Liver (tissue), 8 donors: ENCODE measurements at regions not wholly inside any gene's neighbourhood (a gene's known extent, or its start where the extent isn't known, plus 50 kb on each side); places are given as distances from the start of the nearest gene placed in this dataset.

Source experiments
- DNase-seq: peaks from one replicate; pipeline ENCODE4 v3.0.0-alpha.2; 2017; ENCODE audit warnings: low spot score
- H3K27ac ChIP-seq, 2 donors: one replicate each; pipeline ENCODE4 v1.7.0; 2013; ENCODE audit warnings: inconsistent platforms in 2 of 2, low read length in 2 of 2, control low read depth in 1 of 2, low read depth in 1 of 2, mild to moderate bottlenecking in 1 of 2
- H3K27me3 ChIP-seq, 4 donors: one replicate each; pipeline versions ENCODE4 v1.6.1 to v1.7.0; 2013; ENCODE audit warnings: low read length in 3 of 4, inconsistent platforms in 1 of 4, mild to moderate bottlenecking in 1 of 4, moderate library complexity in 1 of 4; ENCODE audit not compliant: control insufficient read depth in 4 of 4, insufficient read depth in 4 of 4
- H3K36me3 ChIP-seq, 4 donors: one replicate each; pipeline versions ENCODE4 v1.6.1 to v1.7.0; 2013; ENCODE audit warnings: low read length in 3 of 4, mild to moderate bottlenecking in 3 of 4, low read depth in 1 of 4, moderate library complexity in 1 of 4; ENCODE audit not compliant: control insufficient read depth in 4 of 4, insufficient read depth in 3 of 4
- H3K4me1 ChIP-seq, 4 donors: one replicate each; pipeline versions ENCODE4 v1.6.1 to v1.7.0; 2013; ENCODE audit warnings: low read length in 3 of 4, mild to moderate bottlenecking in 3 of 4, moderate library complexity in 1 of 4; ENCODE audit not compliant: control insufficient read depth in 4 of 4, insufficient read depth in 4 of 4
- H3K4me3 ChIP-seq, 3 donors: one replicate each; pipeline versions ENCODE4 v1.6.1 to v1.7.0; 2013; ENCODE audit warnings: low read length in 3 of 3, control low read depth in 1 of 3, low read depth in 1 of 3, mild to moderate bottlenecking in 1 of 3
- H3K9ac ChIP-seq, 2 donors: one replicate each; pipeline ENCODE4 v1.7.0; 2013; ENCODE audit warnings: low read length in 2 of 2, mild to moderate bottlenecking in 2 of 2, moderate library complexity in 2 of 2, control low read depth in 1 of 2, low read depth in 1 of 2
- H3K9me3 ChIP-seq, 4 donors: one replicate each; pipeline versions ENCODE4 v1.6.1 to v1.7.0; 2013; ENCODE audit warnings: low read length in 3 of 4; ENCODE audit not compliant: control insufficient read depth in 4 of 4
- EGR1 ChIP-seq, 2 donors: IDR thresholded peaks; 2 replicates each; pipeline ENCODE4 v1.6.1; 2016 to 2018; ENCODE audit warnings: antibody characterized with exemption in 2 of 2, low read depth in 2 of 2
- FOXA1 ChIP-seq: IDR thresholded peaks from 2 replicates; pipeline ENCODE4 v1.6.1; 2016; ENCODE audit warnings: antibody characterized with exemption
- FOXA2 ChIP-seq: IDR thresholded peaks from 2 replicates; pipeline ENCODE4 v1.6.1; 2016; ENCODE audit warnings: antibody characterized with exemption
- GABPA ChIP-seq, 2 donors: IDR thresholded peaks in 1 of 2; conservative IDR thresholded peaks in 1 of 2; 2 replicates each; pipeline ENCODE4 v1.6.1; 2016; ENCODE audit warnings: antibody characterized with exemption in 2 of 2, mild to moderate bottlenecking in 1 of 2, moderate library complexity in 1 of 2
- HNF4A ChIP-seq, 2 donors: conservative IDR thresholded peaks; 2 replicates each; pipeline ENCODE4 v1.6.1; 2016; ENCODE audit warnings: antibody characterized with exemption in 2 of 2, mild to moderate bottlenecking in 2 of 2
- HNF4G ChIP-seq: IDR thresholded peaks from 2 replicates; pipeline ENCODE4 v1.6.1; 2016; ENCODE audit warnings: antibody characterized with exemption
- JUND ChIP-seq, 2 donors: IDR thresholded peaks; 2 replicates each; pipeline ENCODE4 v1.6.1; 2016; ENCODE audit warnings: antibody characterized with exemption in 2 of 2
- MAX ChIP-seq: IDR thresholded peaks from 2 replicates; pipeline ENCODE4 v1.6.1; 2016; ENCODE audit warnings: antibody characterized with exemption
- NR2F2 ChIP-seq: IDR thresholded peaks from 2 replicates; pipeline ENCODE4 v1.6.1; 2016; ENCODE audit warnings: antibody characterized with exemption
- RAD21 ChIP-seq, 2 donors: IDR thresholded peaks; 2 replicates each; pipeline ENCODE4 v1.6.1; 2016; ENCODE audit warnings: antibody characterized with exemption in 2 of 2, mild to moderate bottlenecking in 2 of 2
- REST ChIP-seq: IDR thresholded peaks from 2 replicates; pipeline ENCODE4 v1.6.1; 2016; ENCODE audit warnings: antibody characterized with exemption, mild to moderate bottlenecking
- RXRA ChIP-seq, 2 donors: IDR thresholded peaks; 2 replicates each; pipeline ENCODE4 v1.6.1; 2017 to 2018; ENCODE audit warnings: antibody characterized with exemption in 2 of 2, mild to moderate bottlenecking in 1 of 2
- SP1 ChIP-seq: IDR thresholded peaks from 2 replicates; pipeline ENCODE4 v1.6.1; 2018; ENCODE audit warnings: antibody characterized with exemption, mild to moderate bottlenecking
- TAF1 ChIP-seq: conservative IDR thresholded peaks from 2 replicates; pipeline ENCODE4 v1.6.1; 2016; ENCODE audit warnings: antibody characterized with exemption, mild to moderate bottlenecking
- YY1 ChIP-seq: IDR thresholded peaks from 2 replicates; pipeline ENCODE4 v1.6.1; 2016; ENCODE audit warnings: antibody characterized with exemption, mild to moderate bottlenecking
- ZBTB33 ChIP-seq: IDR thresholded peaks from 2 replicates; pipeline ENCODE4 v1.6.1; 2016; ENCODE audit warnings: antibody characterized with exemption
- WGBS: extraction: QIAGEN DNeasy Blood & Tissue Kit; methylation state at CpG from one replicate; pipeline ENCODE4 v1.1.7; 2013; 5-methylcytosine and 5-hydroxymethylcytosine counted together
- TF ChIP-seq, protein P1 (sequence below): IDR thresholded peaks from 2 replicates; pipeline ENCODE4 v1.6.1; 2016; ENCODE audit warnings: antibody characterized with exemption
- TF ChIP-seq, protein P2 (sequence below): fragments of 150-350 bp; IDR thresholded peaks from 2 replicates; pipeline ENCODE4 v1.5.1; 2017; ENCODE audit warnings: improper control_type of control experiment, low read depth, low read length; ENCODE audit not compliant: missing input control
- donor health status: healthy.
- donor health status: healthy.
- donor health status: healthy.
- donor health status: healthy.
- donor health status: healthy.

- H3K4me1 ChIP-seq: no peaks in the 10 kb centered on the region
- no peak for DNase-seq
- no peak overlapping the region for H3K27ac ChIP-seq
- no peak overlapping the region for H3K4me3 ChIP-seq
- H3K9ac ChIP-seq: no peak overlapping the region
- H3K27me3 ChIP-seq: no peaks in the 10 kb centered on the region
- TF ChIP-seq, protein P1, sequence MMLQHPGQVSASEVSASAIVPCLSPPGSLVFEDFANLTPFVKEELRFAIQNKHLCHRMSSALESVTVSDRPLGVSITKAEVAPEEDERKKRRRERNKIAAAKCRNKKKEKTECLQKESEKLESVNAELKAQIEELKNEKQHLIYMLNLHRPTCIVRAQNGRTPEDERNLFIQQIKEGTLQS: no peak
- TF ChIP-seq HNF4A (conservative IDR thresholded peaks at IDR 0.05): no peak
- TF ChIP-seq FOXA2: no peak
- TF ChIP-seq RXRA (IDR thresholded peaks at IDR 0.05): no peak
- TF ChIP-seq JUND (IDR thresholded peaks at IDR 0.05): no peak
- TF ChIP-seq TAF1: no peak
- TF ChIP-seq GABPA (IDR thresholded peaks at IDR 0.05 in 1 of 2, conservative IDR thresholded peaks at IDR 0.05 in 1 of 2): no peak
- TF ChIP-seq NR2F2: no peak
- no peak for TF ChIP-seq FOXA1
- TF ChIP-seq YY1: no peak
- no peak for TF ChIP-seq HNF4G
- TF ChIP-seq RAD21 (IDR thresholded peaks at IDR 0.05): no peak
- no peak for TF ChIP-seq REST
- TF ChIP-seq, protein P2, sequence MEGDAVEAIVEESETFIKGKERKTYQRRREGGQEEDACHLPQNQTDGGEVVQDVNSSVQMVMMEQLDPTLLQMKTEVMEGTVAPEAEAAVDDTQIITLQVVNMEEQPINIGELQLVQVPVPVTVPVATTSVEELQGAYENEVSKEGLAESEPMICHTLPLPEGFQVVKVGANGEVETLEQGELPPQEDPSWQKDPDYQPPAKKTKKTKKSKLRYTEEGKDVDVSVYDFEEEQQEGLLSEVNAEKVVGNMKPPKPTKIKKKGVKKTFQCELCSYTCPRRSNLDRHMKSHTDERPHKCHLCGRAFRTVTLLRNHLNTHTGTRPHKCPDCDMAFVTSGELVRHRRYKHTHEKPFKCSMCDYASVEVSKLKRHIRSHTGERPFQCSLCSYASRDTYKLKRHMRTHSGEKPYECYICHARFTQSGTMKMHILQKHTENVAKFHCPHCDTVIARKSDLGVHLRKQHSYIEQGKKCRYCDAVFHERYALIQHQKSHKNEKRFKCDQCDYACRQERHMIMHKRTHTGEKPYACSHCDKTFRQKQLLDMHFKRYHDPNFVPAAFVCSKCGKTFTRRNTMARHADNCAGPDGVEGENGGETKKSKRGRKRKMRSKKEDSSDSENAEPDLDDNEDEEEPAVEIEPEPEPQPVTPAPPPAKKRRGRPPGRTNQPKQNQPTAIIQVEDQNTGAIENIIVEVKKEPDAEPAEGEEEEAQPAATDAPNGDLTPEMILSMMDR: no peak
- no peaks in the 10 kb centered on the region for H3K36me3 ChIP-seq
- H3K9me3 ChIP-seq: no peaks in the 10 kb centered on the region
- 85% methylated on average over 3 of the region's 3 CpGs for WGBS
These were observed 233.4 kb downstream of the KCNRG start for GRCh38 chr13:50248516-50249143.

DNA sequence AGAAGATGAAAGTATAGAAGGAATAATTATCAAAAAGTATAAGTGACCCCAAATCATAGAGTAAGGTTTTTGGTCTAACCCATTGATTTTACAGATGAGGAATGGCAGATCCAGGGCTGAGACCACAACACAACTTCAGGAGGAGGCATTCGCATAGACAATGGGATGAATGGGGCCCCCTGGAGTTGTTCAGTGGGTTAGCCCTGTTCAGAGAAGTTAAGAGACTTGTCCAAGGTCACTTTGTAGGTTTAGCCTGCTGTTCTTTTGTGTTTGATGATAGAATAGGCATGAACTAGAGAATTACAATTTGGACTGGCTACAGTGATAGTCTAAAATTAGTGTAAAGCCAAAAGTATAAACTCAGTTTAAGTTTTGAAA lies 233.9 kb downstream of the KCNRG start:
- Histone ChIP-seq H3K9me3 (no peaks in the 10 kb centered on the region), H3K4me1 (no peaks in the 10 kb centered on the region), H3K9ac (no peak overlapping the region), H3K4me3 (no peak overlapping the region), H3K36me3 (no peaks in the 10 kb centered on the region), H3K27ac (no peak overlapping the region), H3K27me3 (no peaks in the 10 kb centered on the region)
- DNase-seq: no peak
- WGBS: 97% methylated on average over 1 of the region's 1 CpG
- TF ChIP-seq EGR1 (IDR thresholded peaks at IDR 0.05; ENCODE audit: low read depth in 2 of 2): no peak
- no peak for TF ChIP-seq FOXA2
- TF ChIP-seq MAX: no peak
- TF ChIP-seq RXRA (IDR thresholded peaks at IDR 0.05): no peak
- TF ChIP-seq HNF4G: no peak
- TF ChIP-seq, protein P1: no peak
- TF ChIP-seq GABPA (IDR thresholded peaks at IDR 0.05 in 1 of 2, conservative IDR thresholded peaks at IDR 0.05 in 1 of 2): no peak
- TF ChIP-seq HNF4A (conservative IDR thresholded peaks at IDR 0.05): no peak
- no peak for TF ChIP-seq YY1
- no peak for TF ChIP-seq FOXA1
- TF ChIP-seq, protein P2: no peak
- TF ChIP-seq RAD21 (IDR thresholded peaks at IDR 0.05): no peak
- TF ChIP-seq ZBTB33: no peak
- TF ChIP-seq SP1: no peak
- TF ChIP-seq TAF1: no peak
